Mucosa of descending colon (tissue), 3 donors: ENCODE measurements at regions not wholly inside any gene's neighbourhood (a gene's known extent, or its start where the extent isn't known, plus 50 kb on each side); places are given as distances from the start of the nearest gene placed in this dataset.

Experiments used
- ATAC-seq: fragments of 200-7000 bp; cut with Tn5 transposase; one replicate; pipeline ENCODE4 v1.9.1; 2020; ENCODE audit warnings: mild to moderate bottlenecking, moderate library complexity
- DNase-seq, 3 donors: peaks; one replicate each; pipeline ENCODE4 v3.0.0-alpha.2; 2020
- H3K36me3 ChIP-seq: fragments of 200-600 bp; one replicate; pipeline ENCODE4 v1.8.0; 2021; ENCODE audit warnings: low read depth, mild to moderate bottlenecking
- H3K4me1 ChIP-seq: fragments of 200-600 bp; one replicate; pipeline ENCODE4 v1.8.0; 2021; ENCODE audit warnings: low read depth, mild to moderate bottlenecking
- H3K4me3 ChIP-seq: fragments of 200-600 bp; one replicate; pipeline ENCODE4 v1.8.0; 2021; ENCODE audit warnings: mild to moderate bottlenecking
- H3K9me3 ChIP-seq: fragments of 200-600 bp; one replicate; pipeline ENCODE4 v1.8.0; 2021; ENCODE audit warnings: mild to moderate bottlenecking
- CTCF ChIP-seq: fragments of 200-600 bp; IDR thresholded peaks from one replicate; pipeline ENCODE4 v1.8.0; 2022; ENCODE audit warnings: antibody characterized with exemption, mild to moderate bottlenecking
- intact Hi-C, 2 donors: fragments of 100-400 bp; cut with DNase I in 1 of 2; cut with micrococcal nuclease in 1 of 2; formaldehyde crosslinking; loops; one replicate each; pipeline versions ENCODE4 v1.11.0 to v1.11.1; 2022; cut with DNase I, micrococcal nuclease
- donor health status: DM: no; HTN: no; CAD: no; lungs with moderate emphysema.
- donor health status: DM: no; HTN: no; CAD: no.
- donor health status: DM: no; HTN: yes; CAD: no.

- Histone ChIP-seq H3K9me3 (no peaks in the 10 kb centered on the region), H3K36me3 (no peaks in the 10 kb centered on the region), H3K4me3 (no peak overlapping the region), H3K4me1 (no peaks in the 10 kb centered on the region)
- TF ChIP-seq CTCF = no peak
- DNase-seq (no peak), ATAC-seq (no peak)
- intact Hi-C loops = no loop called here
Measured at GRCh38 chr2:82823892-82824291, 1635.2 kb downstream of the SUCLG1 start.

GRCh38 chr2:82819951-82820350 lies 1639.1 kb downstream of the SUCLG1 start:
- no peak for DNase-seq
- ATAC-seq = no peak
- TF ChIP-seq CTCF = no peak
- intact Hi-C loops = no loop called here
- Histone ChIP-seq H3K4me3 (no peak overlapping the region), H3K4me1 (no peaks in the 10 kb centered on the region), H3K9me3 (no peaks in the 10 kb centered on the region), H3K36me3 (no peaks in the 10 kb centered on the region)

- no peaks in the 10 kb centered on the region for H3K36me3 ChIP-seq
Measured at GRCh38 chr2:82814146-82814545, 1644.9 kb downstream of the SUCLG1 start.

GRCh38 chr2:82811946-82812345 lies 1647.1 kb downstream of the SUCLG1 start:
- DNase-seq (no peak), ATAC-seq (no peak)
- H3K9me3 ChIP-seq = no peaks in the 10 kb centered on the region
- H3K36me3 ChIP-seq = no peaks in the 10 kb centered on the region
- TF ChIP-seq CTCF = no peak
- no peaks in the 10 kb centered on the region for H3K4me1 ChIP-seq
- intact Hi-C loops = no loop called here
- no peak overlapping the region for H3K4me3 ChIP-seq

More at GRCh38 chr2:82814146-82814545, 1644.9 kb downstream of the SUCLG1 start:
- ATAC-seq (no peak), DNase-seq (no peak)
- intact Hi-C loops = no loop called here
- H3K4me1 ChIP-seq = no peaks in the 10 kb centered on the region
- no peaks in the 10 kb centered on the region for H3K9me3 ChIP-seq
- no peak for TF ChIP-seq CTCF
- no peak overlapping the region for H3K4me3 ChIP-seq

GRCh38 chr2:82803307-82803706 lies 1655.8 kb downstream of the SUCLG1 start:
- no peaks in the 10 kb centered on the region for H3K4me1 ChIP-seq
- peaks cover 28% of the 10 kb centered on the region for H3K9me3 ChIP-seq
- intact Hi-C loops = no loop called here
- no peak overlapping the region for H3K4me3 ChIP-seq
- DNase-seq (peak in 1 of 3 donors; percentile 10), ATAC-seq (no peak)
- no peaks in the 10 kb centered on the region for H3K36me3 ChIP-seq
- no peak for TF ChIP-seq CTCF

- Histone ChIP-seq H3K36me3 (no peaks in the 10 kb centered on the region), H3K4me3 (no peak overlapping the region), H3K4me1 (no peaks in the 10 kb centered on the region), H3K9me3 (no peaks in the 10 kb centered on the region)
- ATAC-seq (no peak), DNase-seq (no peak)
- TF ChIP-seq CTCF = no peak
- intact Hi-C loops = no loop called here
Measured at GRCh38 chr2:82797469-82797868, 1661.6 kb downstream of the SUCLG1 start.
